ENCODE measurements at regions not wholly inside any gene's neighbourhood (a gene's known extent, or its start where the extent isn't known, plus 50 kb on each side); places are given as distances from the start of the nearest gene placed in this dataset.

DNA sequence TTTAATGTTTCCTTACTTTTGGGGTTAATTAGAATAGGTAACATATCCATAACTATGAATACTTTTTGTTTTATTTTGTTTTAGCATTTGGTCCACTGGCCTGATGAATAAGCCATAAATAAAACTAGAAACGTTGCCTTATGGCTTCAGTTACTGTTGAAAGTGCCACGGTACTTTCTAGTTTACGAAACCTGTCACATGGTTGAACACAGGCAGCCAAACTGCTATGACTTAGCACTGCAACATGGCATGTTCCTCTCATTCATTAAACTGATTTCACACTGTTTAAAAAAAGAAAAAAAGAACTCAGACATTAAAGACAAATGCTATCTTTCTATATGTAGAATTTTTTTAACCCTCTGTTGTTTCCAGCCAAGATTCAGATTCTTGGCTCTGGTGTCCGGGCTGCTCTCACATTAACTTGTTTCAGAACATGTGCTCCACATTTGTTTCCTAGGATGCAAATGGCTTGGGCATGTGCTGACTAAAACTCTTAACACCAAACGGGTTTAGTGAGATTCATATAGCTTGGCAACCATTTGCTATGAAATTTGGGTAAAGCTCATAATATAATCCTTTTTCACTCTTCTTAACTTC lies 323.9 kb upstream of the RND3 start:
- no peaks in the 10 kb centered on the region for H3K27me3 ChIP-seq (ENCODE audit: insufficient read depth, poor library complexity, severe bottlenecking)
- TF ChIP-seq POLR2AphosphoS5 (IDR thresholded peaks at IDR 0.05; ENCODE audit: low read depth) = no peak
- no peak for TF ChIP-seq SPI1 (IDR thresholded peaks at IDR 0.05; ENCODE audit: borderline replicate concordance, low read depth)
- TF ChIP-seq, protein P1, sequence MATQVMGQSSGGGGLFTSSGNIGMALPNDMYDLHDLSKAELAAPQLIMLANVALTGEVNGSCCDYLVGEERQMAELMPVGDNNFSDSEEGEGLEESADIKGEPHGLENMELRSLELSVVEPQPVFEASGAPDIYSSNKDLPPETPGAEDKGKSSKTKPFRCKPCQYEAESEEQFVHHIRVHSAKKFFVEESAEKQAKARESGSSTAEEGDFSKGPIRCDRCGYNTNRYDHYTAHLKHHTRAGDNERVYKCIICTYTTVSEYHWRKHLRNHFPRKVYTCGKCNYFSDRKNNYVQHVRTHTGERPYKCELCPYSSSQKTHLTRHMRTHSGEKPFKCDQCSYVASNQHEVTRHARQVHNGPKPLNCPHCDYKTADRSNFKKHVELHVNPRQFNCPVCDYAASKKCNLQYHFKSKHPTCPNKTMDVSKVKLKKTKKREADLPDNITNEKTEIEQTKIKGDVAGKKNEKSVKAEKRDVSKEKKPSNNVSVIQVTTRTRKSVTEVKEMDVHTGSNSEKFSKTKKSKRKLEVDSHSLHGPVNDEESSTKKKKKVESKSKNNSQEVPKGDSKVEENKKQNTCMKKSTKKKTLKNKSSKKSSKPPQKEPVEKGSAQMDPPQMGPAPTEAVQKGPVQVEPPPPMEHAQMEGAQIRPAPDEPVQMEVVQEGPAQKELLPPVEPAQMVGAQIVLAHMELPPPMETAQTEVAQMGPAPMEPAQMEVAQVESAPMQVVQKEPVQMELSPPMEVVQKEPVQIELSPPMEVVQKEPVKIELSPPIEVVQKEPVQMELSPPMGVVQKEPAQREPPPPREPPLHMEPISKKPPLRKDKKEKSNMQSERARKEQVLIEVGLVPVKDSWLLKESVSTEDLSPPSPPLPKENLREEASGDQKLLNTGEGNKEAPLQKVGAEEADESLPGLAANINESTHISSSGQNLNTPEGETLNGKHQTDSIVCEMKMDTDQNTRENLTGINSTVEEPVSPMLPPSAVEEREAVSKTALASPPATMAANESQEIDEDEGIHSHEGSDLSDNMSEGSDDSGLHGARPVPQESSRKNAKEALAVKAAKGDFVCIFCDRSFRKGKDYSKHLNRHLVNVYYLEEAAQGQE (IDR thresholded peaks at IDR 0.05; ENCODE audit: insufficient replicate concordance, low read depth) = no peak
- TF ChIP-seq, protein P2, sequence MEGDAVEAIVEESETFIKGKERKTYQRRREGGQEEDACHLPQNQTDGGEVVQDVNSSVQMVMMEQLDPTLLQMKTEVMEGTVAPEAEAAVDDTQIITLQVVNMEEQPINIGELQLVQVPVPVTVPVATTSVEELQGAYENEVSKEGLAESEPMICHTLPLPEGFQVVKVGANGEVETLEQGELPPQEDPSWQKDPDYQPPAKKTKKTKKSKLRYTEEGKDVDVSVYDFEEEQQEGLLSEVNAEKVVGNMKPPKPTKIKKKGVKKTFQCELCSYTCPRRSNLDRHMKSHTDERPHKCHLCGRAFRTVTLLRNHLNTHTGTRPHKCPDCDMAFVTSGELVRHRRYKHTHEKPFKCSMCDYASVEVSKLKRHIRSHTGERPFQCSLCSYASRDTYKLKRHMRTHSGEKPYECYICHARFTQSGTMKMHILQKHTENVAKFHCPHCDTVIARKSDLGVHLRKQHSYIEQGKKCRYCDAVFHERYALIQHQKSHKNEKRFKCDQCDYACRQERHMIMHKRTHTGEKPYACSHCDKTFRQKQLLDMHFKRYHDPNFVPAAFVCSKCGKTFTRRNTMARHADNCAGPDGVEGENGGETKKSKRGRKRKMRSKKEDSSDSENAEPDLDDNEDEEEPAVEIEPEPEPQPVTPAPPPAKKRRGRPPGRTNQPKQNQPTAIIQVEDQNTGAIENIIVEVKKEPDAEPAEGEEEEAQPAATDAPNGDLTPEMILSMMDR (IDR thresholded peaks at IDR 0.05; ENCODE audit: insufficient read depth, low read length) = no peak
- no peak for TF ChIP-seq GABPA (IDR thresholded peaks at IDR 0.05; ENCODE audit: low read depth)
- no peak overlapping the region for H3K27ac ChIP-seq (replicated peaks)
- no peak overlapping the region for H3K4me3 ChIP-seq (replicated peaks; ENCODE audit: insufficient read depth, low read length)
- peak in 1 of 2 experiments; percentile 8 for DNase-seq (ENCODE audit: low read depth in 1 of 2, low spot score in 1 of 2)

DNA sequence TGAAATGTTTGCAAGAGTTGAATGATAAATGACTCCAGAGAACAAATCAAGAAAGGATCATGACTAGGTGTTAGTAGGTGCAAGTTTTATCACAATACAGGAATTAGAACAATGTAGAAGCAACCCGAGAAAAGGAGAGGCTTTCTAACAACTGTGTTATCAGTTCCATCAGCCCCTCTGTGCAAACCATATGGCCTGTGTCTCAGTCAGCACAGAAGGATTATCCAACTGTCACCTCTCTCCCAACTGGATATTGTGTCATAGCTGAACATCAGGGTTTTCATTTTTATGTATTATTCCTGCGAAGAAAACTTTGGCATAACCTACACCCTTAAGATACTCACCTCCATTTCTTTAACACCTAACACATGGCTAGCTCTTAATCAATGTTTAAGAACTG lies 321.6 kb upstream of the RND3 start:
- no peak overlapping the region for H3K4me3 ChIP-seq (replicated peaks; ENCODE audit: insufficient read depth, low read length)
- H3K27ac ChIP-seq (replicated peaks) = no peak overlapping the region
- H3K27me3 ChIP-seq (ENCODE audit: insufficient read depth, poor library complexity, severe bottlenecking) = no peaks in the 10 kb centered on the region
- DNase-seq (ENCODE audit: low read depth in 1 of 2, low spot score in 1 of 2) = no peak
- TF ChIP-seq SPI1 (IDR thresholded peaks at IDR 0.05; ENCODE audit: borderline replicate concordance, low read depth) (no peak), POLR2AphosphoS5 (IDR thresholded peaks at IDR 0.05; ENCODE audit: low read depth) (no peak), GABPA (IDR thresholded peaks at IDR 0.05; ENCODE audit: low read depth) (no peak)
- TF ChIP-seq, protein P2 (IDR thresholded peaks at IDR 0.05; ENCODE audit: insufficient read depth, low read length) = no peak
- TF ChIP-seq, protein P1 (IDR thresholded peaks at IDR 0.05; ENCODE audit: insufficient replicate concordance, low read depth) = no peak

DNA sequence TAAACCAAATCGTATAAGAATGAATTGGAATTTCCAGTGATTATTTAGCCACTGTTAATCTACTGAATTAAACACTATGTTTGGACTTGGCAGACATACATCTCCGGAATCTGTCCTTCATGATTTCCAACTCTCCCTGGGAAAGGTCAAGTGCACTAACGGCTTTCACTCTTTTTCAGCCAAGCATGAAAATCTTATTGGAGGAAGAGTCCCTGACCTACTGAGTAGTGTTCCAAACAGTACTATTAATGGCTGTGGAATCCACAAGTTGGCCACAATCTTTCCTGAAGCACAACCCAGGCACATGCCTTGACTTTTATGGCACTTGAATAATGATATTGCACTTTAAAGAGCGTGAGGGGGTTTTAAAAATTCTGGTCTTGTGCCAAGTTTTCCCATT lies 318.9 kb upstream of the RND3 start:
- H3K4me3 ChIP-seq (replicated peaks; ENCODE audit: insufficient read depth, low read length) = no peak overlapping the region
- H3K27ac ChIP-seq (replicated peaks) = no peak overlapping the region
- TF ChIP-seq, protein P2 (IDR thresholded peaks at IDR 0.05; ENCODE audit: insufficient read depth, low read length) = no peak
- TF ChIP-seq, protein P1 (IDR thresholded peaks at IDR 0.05; ENCODE audit: insufficient replicate concordance, low read depth) = no peak
- TF ChIP-seq SPI1 (IDR thresholded peaks at IDR 0.05; ENCODE audit: borderline replicate concordance, low read depth) (no peak), GABPA (IDR thresholded peaks at IDR 0.05; ENCODE audit: low read depth) (no peak)
- no peaks in the 10 kb centered on the region for H3K27me3 ChIP-seq (ENCODE audit: insufficient read depth, poor library complexity, severe bottlenecking)
- no peak for DNase-seq (ENCODE audit: low read depth in 1 of 2, low spot score in 1 of 2)
